IMR-90 (cell line): ENCODE measurements at regions not wholly inside any gene's neighbourhood (a gene's known extent, or its start where the extent isn't known, plus 50 kb on each side); places are given as distances from the start of the nearest gene placed in this dataset.

ENCODE experiments used
- ATAC-seq: fragments of 200-7000 bp; cut with Tn5 transposase; 2 replicates; pipeline ENCODE4 v1.9.1; 2020; ENCODE audit warnings: low read depth, mild to moderate bottlenecking, moderate library complexity
- BruUV-seq: library from RNA; stranded (reverse); fragments of 400-500 nt; replicated peaks from 2 replicates; lab custom pipeline; 2021; lab: Mats Ljungman, UMichigan
- CTCF ChIA-PET: fragments of 300-600 bp; formaldehyde crosslinking; extraction: SDS; loops from one replicate; lab custom pipeline; 2021; ENCODE audit warnings: antibody characterized with exemption; lab: Yijun Ruan, JAX
- POLR2A ChIA-PET: fragments of 300-600 bp; sonication (Branson Sonifier 250); formaldehyde crosslinking; loops from one replicate; lab custom pipeline; 2022; ENCODE audit warnings: antibody characterized with exemption; ENCODE audit not compliant: unreplicated experiment; lab: Charles Lee
- DNase-seq: peaks from one replicate; pipeline ENCODE4 v3.0.0; 2013
- H2AFZ ChIP-seq: replicated peaks from 2 replicates; pipeline ENCODE3; 2013; ENCODE audit warnings: low read length, mild to moderate bottlenecking; ENCODE audit not compliant: poor library complexity
- H2AK5ac ChIP-seq: 2 replicates; pipeline ENCODE4 v1.6.1; 2013; ENCODE audit warnings: low read depth, low read length, inconsistent platforms
- H2AK9ac ChIP-seq: replicated peaks from 2 replicates; pipeline ENCODE3; 2013; ENCODE audit warnings: mild to moderate bottlenecking, low read depth, low read length, moderate library complexity; ENCODE audit not compliant: poor library complexity
- H2BK120ac ChIP-seq: 2 replicates; pipeline ENCODE4 v1.6.1; 2013; ENCODE audit warnings: low read depth, low read length, inconsistent platforms
- H2BK15ac ChIP-seq: 3 replicates; pipeline ENCODE4 v1.6.1; 2013; ENCODE audit warnings: low read depth, low read length, inconsistent platforms
- H2BK20ac ChIP-seq: 2 replicates; pipeline ENCODE4 v1.6.1; 2013; ENCODE audit warnings: low read depth, mild to moderate bottlenecking, inconsistent platforms, low read length, moderate library complexity
- H2BK5ac ChIP-seq: 2 replicates; pipeline ENCODE4 v1.6.1; 2013; ENCODE audit warnings: mild to moderate bottlenecking, low read depth, low read length, inconsistent platforms; ENCODE audit not compliant: poor library complexity, severe bottlenecking
- H3K14ac ChIP-seq: replicated peaks from 2 replicates; pipeline ENCODE4 v1.6.1; 2013; ENCODE audit warnings: low read depth, low read length, inconsistent platforms
- H3K18ac ChIP-seq: 2 replicates; pipeline ENCODE4 v1.6.1; 2013; ENCODE audit warnings: low read depth, low read length, control low read depth
- H3K23ac ChIP-seq: 2 replicates; pipeline ENCODE4 v1.6.1; 2013; ENCODE audit warnings: low read depth, low read length, inconsistent platforms
- H3K27ac ChIP-seq: 2 replicates; pipeline ENCODE4 v1.5.1; 2013; ENCODE audit warnings: mild to moderate bottlenecking, control low read depth, low read length; ENCODE audit not compliant: insufficient read depth
- H3K27me3 ChIP-seq: 2 replicates; pipeline ENCODE4 v1.6.1; 2013; ENCODE audit warnings: low read length; ENCODE audit not compliant: control insufficient read depth, insufficient read depth
- H3K36me3 ChIP-seq: 2 replicates; pipeline ENCODE4 v1.6.1; 2013; ENCODE audit warnings: low read length, mixed read lengths; ENCODE audit not compliant: control insufficient read depth, insufficient read depth
- H3K4ac ChIP-seq: 2 replicates; pipeline ENCODE4 v1.6.1; 2013; ENCODE audit warnings: low read depth, low read length, inconsistent platforms
- H3K4me1 ChIP-seq: 2 replicates; pipeline ENCODE4 v1.6.1; 2013; ENCODE audit warnings: low read length, mixed read lengths; ENCODE audit not compliant: control insufficient read depth, insufficient read depth
- H3K4me2 ChIP-seq: 2 replicates; pipeline ENCODE4 v1.6.1; 2013; ENCODE audit warnings: low read depth, mild to moderate bottlenecking, control low read depth, low read length, moderate library complexity
- H3K4me3 ChIP-seq: 2 replicates; pipeline ENCODE4 v1.5.1; 2013; ENCODE audit warnings: low read depth, mild to moderate bottlenecking, control low read depth, low read length, moderate library complexity; ENCODE audit not compliant: insufficient read depth
- H3K56ac ChIP-seq: 2 replicates; pipeline ENCODE4 v1.6.1; 2013; ENCODE audit warnings: low read length, inconsistent platforms; ENCODE audit not compliant: insufficient read depth; ENCODE audit errors: extremely low read depth
- H3K79me1 ChIP-seq, 2 experiments: 2 replicates each; pipeline ENCODE4 v1.6.1; 2013; ENCODE audit warnings: low read length in 2 of 2, inconsistent platforms in 1 of 2, low read depth in 1 of 2
- H3K9ac ChIP-seq: 2 replicates; pipeline ENCODE4 v1.6.1; 2013; ENCODE audit warnings: low read depth, low read length, control low read depth
- H3K9me1 ChIP-seq: 2 replicates; pipeline ENCODE4 v1.6.1; 2013; ENCODE audit warnings: low read length, inconsistent platforms; ENCODE audit not compliant: insufficient read depth
- H3K9me3 ChIP-seq: 2 replicates; pipeline ENCODE4 v1.6.1; 2013; ENCODE audit warnings: low read length; ENCODE audit not compliant: control insufficient read depth, insufficient read depth
- H4K20me1 ChIP-seq: 2 replicates; pipeline ENCODE4 v1.6.1; 2013; ENCODE audit warnings: low read length, inconsistent platforms; ENCODE audit not compliant: insufficient read depth
- H4K5ac ChIP-seq: 2 replicates; pipeline ENCODE4 v1.6.1; 2013; ENCODE audit warnings: mild to moderate bottlenecking, low read depth, low read length, control low read depth
- H4K8ac ChIP-seq, 2 experiments: 2 replicates each; pipeline ENCODE4 v1.6.1; 2013; ENCODE audit warnings: low read depth in 2 of 2, low read length in 2 of 2, control low read depth in 1 of 2, inconsistent platforms in 1 of 2
- H4K91ac ChIP-seq: 2 replicates; pipeline ENCODE4 v1.6.1; 2013; ENCODE audit warnings: low read depth, low read length, inconsistent platforms; ENCODE audit not compliant: insufficient read depth
- BHLHE40 ChIP-seq: fragments of 150-350 bp; IDR thresholded peaks from 2 replicates; pipeline ENCODE4 v1.6.1; 2016; ENCODE audit warnings: mild to moderate bottlenecking, low read depth, low read length
- CEBPB ChIP-seq: IDR thresholded peaks from 2 replicates; pipeline ENCODE4 v1.6.1; 2012; ENCODE audit warnings: low read depth, low read length, improper control_type of control experiment
- CHD1 ChIP-seq: IDR thresholded peaks from 2 replicates; pipeline ENCODE4 v1.6.1; 2012; ENCODE audit warnings: low read depth, low read length, improper control_type of control experiment
- ELK1 ChIP-seq: fragments of 150-350 bp; IDR thresholded peaks from 2 replicates; pipeline ENCODE4 v1.6.1; 2016; ENCODE audit warnings: low read depth, mild to moderate bottlenecking, low read length, moderate library complexity, borderline replicate concordance
- FOS ChIP-seq: fragments of 150-350 bp; IDR thresholded peaks from 2 replicates; pipeline ENCODE4 v1.6.1; 2016; ENCODE audit warnings: low read depth, low read length
- MAZ ChIP-seq: IDR thresholded peaks from 2 replicates; pipeline ENCODE4 v1.6.1; 2012; ENCODE audit warnings: low read depth, mild to moderate bottlenecking, low read length, improper control_type of control experiment, moderate library complexity, borderline replicate concordance
- MXI1 ChIP-seq: IDR thresholded peaks from 2 replicates; pipeline ENCODE4 v1.6.1; 2012; ENCODE audit warnings: low read depth, mild to moderate bottlenecking, low read length, moderate library complexity, borderline replicate concordance
- NFE2L2 ChIP-seq: fragments of 150-350 bp; IDR thresholded peaks from 2 replicates; pipeline ENCODE4 v1.6.1; 2016; ENCODE audit warnings: low read depth, mild to moderate bottlenecking, low read length
- POLR2A ChIP-seq: IDR thresholded peaks from 2 replicates; pipeline ENCODE4 v1.6.1; 2012; ENCODE audit warnings: mild to moderate bottlenecking, low read depth, low read length
- RAD21 ChIP-seq: IDR thresholded peaks from 2 replicates; pipeline ENCODE4 v1.6.1; 2012; ENCODE audit warnings: low read length, improper control_type of control experiment
- RCOR1 ChIP-seq: IDR thresholded peaks from 2 replicates; pipeline ENCODE4 v1.6.1; 2012; ENCODE audit warnings: mild to moderate bottlenecking, low read length, improper control_type of control experiment; ENCODE audit not compliant: insufficient replicate concordance
- RFX5 ChIP-seq: IDR thresholded peaks from 2 replicates; pipeline ENCODE4 v1.8.0; 2012; ENCODE audit warnings: low read depth, mild to moderate bottlenecking, low read length, moderate library complexity
- SMC3 ChIP-seq: fragments of 150-350 bp; IDR thresholded peaks from 2 replicates; pipeline ENCODE4 v1.6.1; 2016; ENCODE audit warnings: low read depth, mild to moderate bottlenecking, antibody characterized with exemption, low read length, moderate library complexity
- WGBS, 2 experiments: methylation state at CpG; one replicate each; pipeline versions ENCODE4 v1.1.5 to v1.1.7; 2013; ENCODE audit warnings: missing lambda C conversion rate in 2 of 2; ENCODE audit not compliant: insufficient read length in 1 of 2; ENCODE audit errors: extremely low coverage in 2 of 2; 5-methylcytosine and 5-hydroxymethylcytosine counted together
- dilution Hi-C: fragments of 300-500 bp; cut with HindIII; formaldehyde crosslinking; loops from one replicate; pipeline ENCODE4 v1.14.3; 2018; ENCODE audit warnings: low sequenced_read_pairs; ENCODE audit not compliant: unreplicated experiment
- in situ Hi-C: fragments of 300-500 bp; cut with MboI; formaldehyde crosslinking; loops from 3 replicates; pipeline ENCODE4 v1.14.3; 2019; ENCODE audit warnings: low sequenced_read_pairs, inconsistent platforms, mixed read lengths
- intact Hi-C: fragments of 100-400 bp; cut with micrococcal nuclease; formaldehyde crosslinking; loops from 2 replicates; pipeline ENCODE4 v1.10.0; 2022
- TF ChIP-seq, protein P1 (sequence below): conservative IDR thresholded peaks from 2 replicates; pipeline ENCODE4 v1.5.1; 2012; ENCODE audit warnings: mild to moderate bottlenecking, low read depth, low read length, improper control_type of control experiment
- TF ChIP-seq, protein P2 (sequence below): fragments of 150-350 bp; IDR thresholded peaks from 2 replicates; pipeline ENCODE4 v1.6.1; 2017; ENCODE audit warnings: mild to moderate bottlenecking, antibody characterized with exemption, low read length, low read depth

- H2BK120ac ChIP-seq = peak overlapping the region; percentile 44; the same call in 1 of the 2 replicates
- H2BK20ac ChIP-seq = peak overlapping the region; percentile 36
- intact Hi-C loops (no loop called here), in situ Hi-C loops (no loop called here), dilution Hi-C loops (no loop called here)
- H3K56ac ChIP-seq = no peak overlapping the region
- ChIA-PET POLR2A (no interaction called here), CTCF (interaction anchor here (0.8 kb wide), 1 partner anchor 23 kb away, joined by 4 read pairs; no protein-coding TSS in a partner anchor)
- no peak overlapping the region for H3K23ac ChIP-seq
- peak overlapping the region; percentile 37 for H3K4me2 ChIP-seq
- H3K4me3 ChIP-seq = no peak overlapping the region
- H2BK15ac ChIP-seq = peak overlapping the region; percentile 82; the same call in 1 of the 3 replicates
- ATAC-seq = no peak
- peaks cover 3% of the 10 kb centered on the region; the same call in 1 of the 2 replicates for H4K20me1 ChIP-seq
- H2AK5ac ChIP-seq = 0 out of 2 replicates have a peak overlapping the region, but pooled peaks have one; percentile 59
- H4K8ac ChIP-seq = peak overlapping the region in 1 of 2 experiments; percentile 59; a peak in 1 of 4 replicates
- H4K91ac ChIP-seq = peak overlapping the region; percentile 6; the same call in 1 of the 2 replicates
- peaks cover 12% of the 10 kb centered on the region for H3K4me1 ChIP-seq
- DNase-seq = no peak
- H3K4ac ChIP-seq = peak overlapping the region; percentile 54; the same call in 1 of the 2 replicates
- no peaks in the 10 kb centered on the region for H3K36me3 ChIP-seq
- peak overlapping the region; percentile 73 for H3K18ac ChIP-seq
- no peak overlapping the region for H2AK9ac ChIP-seq
- no peaks in the 10 kb centered on the region for H3K79me1 ChIP-seq
- no peaks in the 10 kb centered on the region for H3K27me3 ChIP-seq
- no peak overlapping the region; the same call in 1 of the 2 replicates for H3K27ac ChIP-seq
- peak overlapping the region; percentile 40 for H4K5ac ChIP-seq
- BruUV-seq = no TSS peak
- peaks cover 3% of the 10 kb centered on the region for H3K9me1 ChIP-seq
- peak overlapping the region; percentile 1; the same call in 1 of the 2 replicates for H3K14ac ChIP-seq
- WGBS, 2 experiments = no CpG with 5 or more reads among the region's 5 CpGs
- H2AFZ ChIP-seq = no peak overlapping the region
- H3K9ac ChIP-seq = no peak overlapping the region
- H3K9me3 ChIP-seq = no peaks in the 10 kb centered on the region
- no peak overlapping the region for H2BK5ac ChIP-seq
- TF ChIP-seq CEBPB = no peak
- no peak for TF ChIP-seq CHD1
- no peak for TF ChIP-seq MAZ
- no peak for TF ChIP-seq SMC3
- TF ChIP-seq BHLHE40 = no peak
- TF ChIP-seq NFE2L2 = no peak
- TF ChIP-seq POLR2A = no peak
- no peak for TF ChIP-seq RFX5
- TF ChIP-seq RCOR1 = no peak
- TF ChIP-seq ELK1 = no peak
- TF ChIP-seq, protein P1, sequence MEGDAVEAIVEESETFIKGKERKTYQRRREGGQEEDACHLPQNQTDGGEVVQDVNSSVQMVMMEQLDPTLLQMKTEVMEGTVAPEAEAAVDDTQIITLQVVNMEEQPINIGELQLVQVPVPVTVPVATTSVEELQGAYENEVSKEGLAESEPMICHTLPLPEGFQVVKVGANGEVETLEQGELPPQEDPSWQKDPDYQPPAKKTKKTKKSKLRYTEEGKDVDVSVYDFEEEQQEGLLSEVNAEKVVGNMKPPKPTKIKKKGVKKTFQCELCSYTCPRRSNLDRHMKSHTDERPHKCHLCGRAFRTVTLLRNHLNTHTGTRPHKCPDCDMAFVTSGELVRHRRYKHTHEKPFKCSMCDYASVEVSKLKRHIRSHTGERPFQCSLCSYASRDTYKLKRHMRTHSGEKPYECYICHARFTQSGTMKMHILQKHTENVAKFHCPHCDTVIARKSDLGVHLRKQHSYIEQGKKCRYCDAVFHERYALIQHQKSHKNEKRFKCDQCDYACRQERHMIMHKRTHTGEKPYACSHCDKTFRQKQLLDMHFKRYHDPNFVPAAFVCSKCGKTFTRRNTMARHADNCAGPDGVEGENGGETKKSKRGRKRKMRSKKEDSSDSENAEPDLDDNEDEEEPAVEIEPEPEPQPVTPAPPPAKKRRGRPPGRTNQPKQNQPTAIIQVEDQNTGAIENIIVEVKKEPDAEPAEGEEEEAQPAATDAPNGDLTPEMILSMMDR = no peak
- TF ChIP-seq, protein P2, sequence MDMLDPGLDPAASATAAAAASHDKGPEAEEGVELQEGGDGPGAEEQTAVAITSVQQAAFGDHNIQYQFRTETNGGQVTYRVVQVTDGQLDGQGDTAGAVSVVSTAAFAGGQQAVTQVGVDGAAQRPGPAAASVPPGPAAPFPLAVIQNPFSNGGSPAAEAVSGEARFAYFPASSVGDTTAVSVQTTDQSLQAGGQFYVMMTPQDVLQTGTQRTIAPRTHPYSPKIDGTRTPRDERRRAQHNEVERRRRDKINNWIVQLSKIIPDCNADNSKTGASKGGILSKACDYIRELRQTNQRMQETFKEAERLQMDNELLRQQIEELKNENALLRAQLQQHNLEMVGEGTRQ = no peak
- no peak for TF ChIP-seq FOS
- TF ChIP-seq MXI1 = no peak
- no peak for TF ChIP-seq RAD21
These were observed 158.4 kb upstream of the FNDC3A start for GRCh38 chr13:48817166-48817802.
